HepG2 (cell line): ENCODE measurements at regions not wholly inside any gene's neighbourhood (a gene's known extent, or its start where the extent isn't known, plus 50 kb on each side); places are given as distances from the start of the nearest gene placed in this dataset.

ENCODE experiments used
- CAMTA2 ChIP-seq: sonication (generic); formaldehyde crosslinking; IDR thresholded peaks from 2 replicates; pipeline ENCODE4 v1.4.0; 2020; ENCODE audit warnings: mild to moderate bottlenecking, missing genetic modification reagents, borderline replicate concordance
- FOSL1 ChIP-seq: sonication (generic); formaldehyde crosslinking; IDR thresholded peaks from 2 replicates; pipeline ENCODE4 v1.9.0; 2021; ENCODE audit warnings: missing genetic modification reagents, borderline replicate concordance
- KLF6 ChIP-seq: IDR thresholded peaks from 2 replicates; pipeline ENCODE4 v1.8.0; 2016; ENCODE audit warnings: missing biosample characterization, missing genetic modification reagents
- MEIS1 ChIP-seq: sonication (generic); formaldehyde crosslinking; IDR thresholded peaks from 2 replicates; pipeline ENCODE4 v1.9.0; 2021; ENCODE audit warnings: mild to moderate bottlenecking, missing genetic modification reagents, moderate library complexity, borderline replicate concordance
- NFRKB ChIP-seq: fragments of 450-650 bp; IDR thresholded peaks from 2 replicates; pipeline ENCODE4 v1.6.1; 2017
- SMAD3 ChIP-seq: sonication (generic); formaldehyde crosslinking; IDR thresholded peaks from 2 replicates; pipeline ENCODE4 v1.4.0; 2020; ENCODE audit warnings: missing genetic modification reagents
- ZBTB7B ChIP-seq: sonication (generic); formaldehyde crosslinking; IDR thresholded peaks from 2 replicates; pipeline ENCODE4 v1.4.0; 2020; ENCODE audit warnings: missing genetic modification reagents
- ZNF230 ChIP-seq: sonication (generic); formaldehyde crosslinking; IDR thresholded peaks from 2 replicates; pipeline ENCODE4 v1.4.0; 2020; ENCODE audit warnings: mild to moderate bottlenecking, missing genetic modification reagents
- ZZZ3 ChIP-seq: sonication (generic); formaldehyde crosslinking; IDR thresholded peaks from 2 replicates; pipeline ENCODE4 v1.4.0; 2020; ENCODE audit warnings: missing genetic modification reagents, mild to moderate bottlenecking, borderline replicate concordance
- TF ChIP-seq, protein P1 (sequence below): sonication (generic); formaldehyde crosslinking; IDR thresholded peaks from 2 replicates; pipeline ENCODE4 v1.5.0; 2020; ENCODE audit warnings: mild to moderate bottlenecking, missing genetic modification reagents, moderate library complexity

DNA sequence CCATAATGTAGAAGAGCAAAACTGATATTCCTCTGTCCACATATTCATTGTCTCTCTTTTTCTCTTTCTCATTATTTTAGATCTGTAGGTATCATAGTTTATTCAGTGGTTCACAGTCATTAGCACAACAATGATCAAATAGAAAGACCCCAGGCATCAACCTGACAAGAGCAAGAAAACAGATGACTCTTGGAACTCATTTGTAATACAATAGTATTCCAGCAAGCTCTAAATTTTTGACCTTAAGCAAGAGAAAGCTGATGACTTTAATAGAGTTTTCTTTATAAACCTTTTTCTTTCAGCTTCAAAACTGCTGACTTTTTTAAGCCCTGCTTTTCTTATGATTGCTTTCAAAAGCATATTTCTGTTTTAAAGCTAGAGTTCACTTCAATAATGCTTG is 507.5 kb upstream of the SORCS1 start:
- TF ChIP-seq KLF6 (CRISPR knock-in tag) (no peak), ZBTB7B (CRISPR knock-in tag) (no peak), MEIS1 (CRISPR knock-in tag) (no peak), ZZZ3 (CRISPR knock-in tag) (no peak), FOSL1 (CRISPR knock-in tag) (no peak), NFRKB (no peak), ZNF230 (CRISPR knock-in tag) (no peak), SMAD3 (CRISPR knock-in tag) (no peak), CAMTA2 (CRISPR knock-in tag) (no peak)
- TF ChIP-seq, protein P1, sequence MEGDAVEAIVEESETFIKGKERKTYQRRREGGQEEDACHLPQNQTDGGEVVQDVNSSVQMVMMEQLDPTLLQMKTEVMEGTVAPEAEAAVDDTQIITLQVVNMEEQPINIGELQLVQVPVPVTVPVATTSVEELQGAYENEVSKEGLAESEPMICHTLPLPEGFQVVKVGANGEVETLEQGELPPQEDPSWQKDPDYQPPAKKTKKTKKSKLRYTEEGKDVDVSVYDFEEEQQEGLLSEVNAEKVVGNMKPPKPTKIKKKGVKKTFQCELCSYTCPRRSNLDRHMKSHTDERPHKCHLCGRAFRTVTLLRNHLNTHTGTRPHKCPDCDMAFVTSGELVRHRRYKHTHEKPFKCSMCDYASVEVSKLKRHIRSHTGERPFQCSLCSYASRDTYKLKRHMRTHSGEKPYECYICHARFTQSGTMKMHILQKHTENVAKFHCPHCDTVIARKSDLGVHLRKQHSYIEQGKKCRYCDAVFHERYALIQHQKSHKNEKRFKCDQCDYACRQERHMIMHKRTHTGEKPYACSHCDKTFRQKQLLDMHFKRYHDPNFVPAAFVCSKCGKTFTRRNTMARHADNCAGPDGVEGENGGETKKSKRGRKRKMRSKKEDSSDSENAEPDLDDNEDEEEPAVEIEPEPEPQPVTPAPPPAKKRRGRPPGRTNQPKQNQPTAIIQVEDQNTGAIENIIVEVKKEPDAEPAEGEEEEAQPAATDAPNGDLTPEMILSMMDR (CRISPR knock-in tag): no peak
